ENCODE measurements at regions not wholly inside any gene's neighbourhood (a gene's known extent, or its start where the extent isn't known, plus 50 kb on each side); places are given as distances from the start of the nearest gene placed in this dataset.
A peak's percentile ranks its signal among the peaks of the same experiment; 100 is the strongest.
"Not testable (repeated sequence)": the region's sequence is repeated elsewhere in the genome, so short reads cannot be mapped to it uniquely, and the experiment has no call there.

- DNase-seq = no peak
- intact Hi-C loops (cut with DNase I) = no loop called here
Measured at GRCh38 chr13:97520061-97520460, 86.1 kb downstream of the RAP2A start.

- DNase-seq = no peak
Measured at GRCh38 chr13:97520866-97521265, 86.9 kb downstream of the RAP2A start.

GRCh38 chr13:97521726-97522125 lies 87.8 kb downstream of the RAP2A start:
- DNase-seq = peak in 3 of 42 donors; percentile 3 to 26 (median 10)
- intact Hi-C loops (cut with DNase I) = no loop called here

More at GRCh38 chr13:97520866-97521265, 86.9 kb downstream of the RAP2A start:
- intact Hi-C loops (cut with DNase I) = no loop called here

- no peak for DNase-seq
- intact Hi-C loops (cut with DNase I) = no loop called here
Measured at GRCh38 chr13:97522243-97522642, 88.3 kb downstream of the RAP2A start.

GRCh38 chr13:97526556-97526955 lies 92.6 kb downstream of the RAP2A start:
- intact Hi-C loops (cut with DNase I) = no loop called here
- no peak for DNase-seq

- no peak for DNase-seq
- intact Hi-C loops (cut with DNase I) = no loop called here
Measured at GRCh38 chr13:97528518-97528917, 94.5 kb downstream of the RAP2A start.

GRCh38 chr13:97534540-97534939 lies 100.6 kb downstream of the RAP2A start:
- no peak for DNase-seq
- intact Hi-C loops (cut with DNase I) = no loop called here

- intact Hi-C loops (cut with DNase I) = no loop called here
- DNase-seq = no peak
Measured at GRCh38 chr13:97535614-97536013, 101.6 kb downstream of the RAP2A start.

- intact Hi-C loops (cut with DNase I) = no loop called here
- no peak for DNase-seq
Measured at GRCh38 chr13:97537110-97537509, 103.1 kb downstream of the RAP2A start.

GRCh38 chr13:97538203-97538602 lies 104.2 kb downstream of the RAP2A start:
- intact Hi-C loops (cut with DNase I) = no loop called here
- DNase-seq = no peak

GRCh38 chr13:97539651-97540610 lies 106.0 kb downstream of the RAP2A start:
- intact Hi-C loops (cut with DNase I) = no loop called here
- no peak for DNase-seq

GRCh38 chr13:97540696-97541095 lies 106.7 kb downstream of the RAP2A start:
- intact Hi-C loops (cut with DNase I) = no loop called here
- no peak for DNase-seq

GRCh38 chr13:97542102-97542685 lies 108.2 kb downstream of the RAP2A start:
- intact Hi-C loops (cut with DNase I) = no loop called here
- DNase-seq = no peak

- intact Hi-C loops (cut with DNase I) = no loop called here
- no peak for DNase-seq
Measured at GRCh38 chr13:97544031-97544765, 110.2 kb downstream of the RAP2A start.

- DNase-seq = not testable (repeated sequence)
Measured at GRCh38 chr13:97544971-97545499, 111.1 kb downstream of the RAP2A start.

GRCh38 chr13:97548138-97548537 lies 114.2 kb downstream of the RAP2A start:
- intact Hi-C loops (cut with DNase I) = no loop called here

More at GRCh38 chr13:97544971-97545499, 111.1 kb downstream of the RAP2A start:
- intact Hi-C loops (cut with DNase I) = not testable (repeated sequence)

GRCh38 chr13:97548711-97549110 lies 114.7 kb downstream of the RAP2A start:
- no peak for DNase-seq
- intact Hi-C loops (cut with DNase I) = no loop called here

More at GRCh38 chr13:97548138-97548537, 114.2 kb downstream of the RAP2A start:
- DNase-seq = no peak

- no peak for DNase-seq
- intact Hi-C loops (cut with DNase I) = no loop called here
Measured at GRCh38 chr13:97549201-97549600, 115.2 kb downstream of the RAP2A start.

GRCh38 chr13:97554496-97554895 lies 120.5 kb downstream of the RAP2A start:
- DNase-seq = no peak
- intact Hi-C loops (cut with DNase I) = no loop called here

GRCh38 chr13:97555034-97555433 lies 121.1 kb downstream of the RAP2A start:
- intact Hi-C loops (cut with DNase I) = no loop called here
- DNase-seq = no peak
